Activated T-helper 1 cell treated with anti-CD3 and anti-CD28 coated beads, Interleukin-12 subunit alpha, Interleukin-12 subunit beta, Interleukin-2, Interleukin-4 antibody, amounts not matched to agents 30 ng/mL and 10 ng/mL and 1 ng/mL, durations not matched to agents 14 hours and 24 hours and 36 hours (primary cell): ENCODE measurements at regions not wholly inside any gene's neighbourhood (a gene's known extent, or its start where the extent isn't known, plus 50 kb on each side); places are given as distances from the start of the nearest gene placed in this dataset.
A peak's percentile ranks its signal among the peaks of the same experiment; 100 is the strongest.

Source experiments
- DNase-seq: peaks from one replicate; pipeline ENCODE4 v3.0.0; 2021; ENCODE audit warnings: low spot score
- H3K27ac Mint-ChIP-seq: one replicate; pipeline ENCODE4 v1.8.0; 2021; ENCODE audit warnings: mild to moderate bottlenecking, mixed read lengths
- H3K27me3 Mint-ChIP-seq: one replicate; pipeline ENCODE4 v1.8.0; 2022; ENCODE audit warnings: mild to moderate bottlenecking, moderate library complexity, mixed read lengths; ENCODE audit not compliant: insufficient read depth
- H3K36me3 Mint-ChIP-seq: one replicate; pipeline ENCODE4 v1.8.0; 2021; ENCODE audit warnings: low read depth, mixed read lengths
- H3K4me1 Mint-ChIP-seq: one replicate; pipeline ENCODE4 v1.8.0; 2021; ENCODE audit warnings: low read depth, mixed read lengths
- H3K4me3 Mint-ChIP-seq: one replicate; pipeline ENCODE4 v1.8.0; 2021; ENCODE audit warnings: mild to moderate bottlenecking, moderate library complexity, mixed read lengths
- H3K9me3 Mint-ChIP-seq: one replicate; pipeline ENCODE4 v1.8.0; 2021; ENCODE audit warnings: mixed read lengths
- intact Hi-C: fragments of 100-400 bp; cut with micrococcal nuclease; formaldehyde crosslinking; loops from one replicate; pipeline ENCODE4 v1.15.1; 2024

GRCh38 chr1:224510880-224511645 lies 76.5 kb upstream of the WDR26 start:
- Mint-ChIP-seq H3K4me1 (peaks cover 31% of the 10 kb centered on the region), H3K4me3 (no peak overlapping the region), H3K9me3 (no peaks in the 10 kb centered on the region), H3K27ac (no peak overlapping the region), H3K36me3 (peaks cover 3% of the 10 kb centered on the region), H3K27me3 (no peaks in the 10 kb centered on the region)
- intact Hi-C loops = loop anchor here (1.0 to 5.0 kb wide), 2 partner anchors 13 to 111 kb away; no protein-coding TSS in a partner anchor
- no peak for DNase-seq

DNA sequence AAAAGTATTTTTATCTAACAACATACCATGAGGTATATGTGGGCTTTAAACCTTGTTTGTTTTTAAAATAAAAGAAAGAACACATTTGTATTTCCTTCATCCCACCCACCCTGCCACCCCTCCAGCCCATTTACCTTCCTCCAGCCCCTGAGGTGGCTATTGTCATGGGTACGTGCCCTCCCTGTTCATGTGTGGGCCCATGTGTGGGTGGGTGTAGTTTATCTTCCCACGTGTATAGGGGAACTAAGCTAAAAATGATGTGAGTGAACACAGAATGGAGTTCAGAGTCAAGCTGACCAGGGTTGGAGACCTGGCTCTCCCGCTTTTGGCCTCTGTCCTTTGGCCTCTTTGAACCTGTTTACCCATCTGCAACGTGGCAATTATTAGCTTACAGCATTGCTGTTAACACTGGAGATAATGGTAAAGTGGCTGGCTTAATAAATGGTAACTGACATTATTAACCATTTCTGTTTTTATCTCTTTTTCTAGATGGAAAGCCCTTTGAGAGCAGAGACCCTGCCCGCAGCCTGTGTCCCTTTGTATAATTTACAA lies 78.1 kb upstream of the WDR26 start:
- Mint-ChIP-seq H3K27me3 (no peaks in the 10 kb centered on the region), H3K27ac (no peak overlapping the region), H3K36me3 (peaks cover 3% of the 10 kb centered on the region)

DNA sequence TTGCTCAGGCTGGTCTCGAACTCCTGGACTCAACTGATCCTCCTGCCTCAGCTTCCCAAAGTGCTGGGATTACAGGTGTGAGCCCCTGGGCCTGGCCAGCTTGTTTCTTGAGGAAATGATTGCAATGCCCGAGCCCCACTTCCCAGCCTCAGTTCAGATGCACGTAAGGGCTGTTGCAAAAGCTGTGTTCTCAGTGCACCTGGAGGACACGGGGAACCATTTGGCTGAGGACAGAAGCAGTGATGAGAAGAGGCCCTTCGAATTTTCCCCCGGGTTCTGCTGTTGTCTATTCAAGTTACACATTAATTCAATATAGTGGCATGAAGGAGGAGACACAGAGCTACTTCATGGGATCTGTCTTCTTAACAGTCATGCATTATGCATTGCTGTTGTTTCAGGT lies 78.8 kb upstream of the WDR26 start:
- DNase-seq = no peak
- H3K4me3 Mint-ChIP-seq = no peak overlapping the region
- H3K4me1 Mint-ChIP-seq = peaks cover 31% of the 10 kb centered on the region
- H3K27me3 Mint-ChIP-seq = no peaks in the 10 kb centered on the region
- peaks cover 3% of the 10 kb centered on the region for H3K36me3 Mint-ChIP-seq
- intact Hi-C loops = loop anchor here (1.0 to 5.0 kb wide), 4 partner anchors 109 to 409 kb away; no protein-coding TSS in a partner anchor
- H3K9me3 Mint-ChIP-seq = no peaks in the 10 kb centered on the region
- H3K27ac Mint-ChIP-seq = no peak overlapping the region

More for the DNA sequence above, 78.1 kb upstream of the WDR26 start:
- H3K4me3 Mint-ChIP-seq = no peak overlapping the region
- no peak for DNase-seq
- no peaks in the 10 kb centered on the region for H3K9me3 Mint-ChIP-seq
- intact Hi-C loops = loop anchor here (1.0 to 5.0 kb wide), 4 partner anchors 110 to 410 kb away; no protein-coding TSS in a partner anchor
- peaks cover 31% of the 10 kb centered on the region for H3K4me1 Mint-ChIP-seq

DNA sequence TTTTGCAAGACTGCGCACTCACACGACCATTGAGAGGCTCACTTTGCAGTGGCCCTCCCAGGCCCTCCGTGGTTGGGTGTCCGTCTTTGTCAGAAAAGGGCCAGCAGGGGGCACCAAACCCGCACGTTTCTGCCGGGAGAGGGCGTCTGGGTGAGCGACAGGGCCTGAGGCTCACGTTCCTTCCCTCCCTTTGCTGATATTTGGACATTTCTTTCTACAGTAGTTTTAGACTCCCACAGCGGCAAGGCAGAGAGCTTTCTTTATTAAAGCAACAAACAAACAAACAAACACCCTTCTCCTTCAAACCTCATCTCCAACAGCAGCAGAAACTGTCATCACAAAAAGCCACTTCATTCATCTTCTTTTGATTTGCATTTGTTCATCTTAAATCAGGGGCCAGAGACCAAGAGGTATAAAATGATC lies 79.2 kb upstream of the WDR26 start:
- DNase-seq = peak; percentile 71
- Mint-ChIP-seq H3K27ac (no peak overlapping the region), H3K36me3 (peaks cover 3% of the 10 kb centered on the region), H3K27me3 (no peaks in the 10 kb centered on the region), H3K4me1 (peaks cover 31% of the 10 kb centered on the region), H3K4me3 (no peak overlapping the region), H3K9me3 (no peaks in the 10 kb centered on the region)
- intact Hi-C loops = loop anchor here (1.0 to 5.0 kb wide), 4 partner anchors 109 to 409 kb away; no protein-coding TSS in a partner anchor

DNA sequence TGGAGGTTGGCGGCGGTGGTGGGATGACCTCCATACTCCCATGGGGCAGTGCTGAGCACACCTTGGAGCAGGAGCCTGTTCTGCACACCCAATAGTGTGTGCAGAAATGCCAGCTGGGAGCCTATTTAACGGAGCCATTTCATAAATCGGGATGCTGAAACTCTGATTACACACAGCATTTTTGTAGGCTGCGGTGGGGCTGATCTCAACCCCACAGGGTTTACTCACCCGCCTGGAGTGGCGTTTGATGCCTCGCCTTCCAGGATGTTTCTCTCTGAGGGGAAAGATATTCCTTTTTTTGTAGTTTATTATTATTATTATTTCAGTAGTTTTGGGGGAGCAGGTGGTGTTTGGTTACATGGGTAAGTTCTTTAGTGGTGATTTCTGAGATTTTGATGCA lies 82.6 kb upstream of the WDR26 start:
- intact Hi-C loops = no loop called here

DNA sequence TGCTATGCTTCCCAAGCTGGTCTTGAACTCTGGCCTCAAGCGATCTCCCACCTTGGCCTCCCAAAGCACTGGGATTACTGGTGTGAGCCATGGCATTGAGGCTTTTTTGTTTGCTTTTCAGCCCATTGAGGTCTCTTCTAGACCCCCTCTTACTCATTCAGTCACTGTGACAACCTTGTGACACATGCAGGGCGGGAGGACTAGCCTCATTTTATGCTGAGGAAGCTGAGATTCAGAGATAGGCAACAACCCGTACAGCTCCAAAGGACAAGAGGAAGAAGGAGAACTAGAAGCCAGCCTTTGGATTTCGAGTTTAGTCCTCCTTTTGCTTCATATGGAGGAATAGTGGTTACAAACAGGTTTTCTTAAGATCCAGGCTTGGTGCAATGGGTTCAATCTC lies 83.9 kb upstream of the WDR26 start:
- Mint-ChIP-seq H3K27ac (no peak overlapping the region), H3K27me3 (no peaks in the 10 kb centered on the region), H3K36me3 (peaks cover 3% of the 10 kb centered on the region), H3K4me1 (peaks cover 6% of the 10 kb centered on the region), H3K4me3 (no peak overlapping the region), H3K9me3 (no peaks in the 10 kb centered on the region)
- DNase-seq = no peak
- intact Hi-C loops = no loop called here

More for the DNA sequence above, 82.6 kb upstream of the WDR26 start:
- peaks cover 3% of the 10 kb centered on the region for H3K36me3 Mint-ChIP-seq
- H3K4me3 Mint-ChIP-seq = no peak overlapping the region
- no peak for DNase-seq
- peaks cover 8% of the 10 kb centered on the region for H3K4me1 Mint-ChIP-seq
- no peaks in the 10 kb centered on the region for H3K27me3 Mint-ChIP-seq
- H3K27ac Mint-ChIP-seq = no peak overlapping the region
- no peaks in the 10 kb centered on the region for H3K9me3 Mint-ChIP-seq

DNA sequence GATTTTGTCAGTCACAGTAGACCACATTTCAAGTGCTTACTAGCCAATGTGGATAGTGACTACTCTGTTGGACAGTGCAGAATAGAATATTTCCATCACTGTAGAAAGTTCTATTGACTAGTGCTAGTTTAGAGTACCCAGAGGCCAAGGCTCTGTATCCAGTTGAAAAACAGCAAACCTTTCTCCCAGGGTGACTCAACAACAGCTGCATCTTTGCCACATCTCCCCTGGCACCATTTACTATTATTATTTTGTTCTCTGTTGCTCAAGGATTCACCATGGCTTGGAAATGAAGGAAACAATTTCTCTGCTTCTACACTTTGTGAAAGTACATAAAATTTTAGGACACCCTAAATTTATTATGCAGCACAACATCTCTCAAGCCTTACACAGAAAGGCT lies 85.3 kb upstream of the WDR26 start:
- Mint-ChIP-seq H3K9me3 (no peaks in the 10 kb centered on the region), H3K27me3 (no peaks in the 10 kb centered on the region), H3K4me1 (no peaks in the 10 kb centered on the region), H3K4me3 (no peak overlapping the region), H3K36me3 (no peaks in the 10 kb centered on the region), H3K27ac (no peak overlapping the region)
- no peak for DNase-seq
- intact Hi-C loops = no loop called here

GRCh38 chr1:224520808-224521207 lies 86.2 kb upstream of the WDR26 start:
- no peaks in the 10 kb centered on the region for H3K9me3 Mint-ChIP-seq
- no peak for DNase-seq
- no peaks in the 10 kb centered on the region for H3K27me3 Mint-ChIP-seq
- H3K36me3 Mint-ChIP-seq = no peaks in the 10 kb centered on the region
- no peaks in the 10 kb centered on the region for H3K4me1 Mint-ChIP-seq
- H3K4me3 Mint-ChIP-seq = no peak overlapping the region
- no peak overlapping the region for H3K27ac Mint-ChIP-seq
- intact Hi-C loops = no loop called here

- Mint-ChIP-seq H3K27ac (no peak overlapping the region), H3K9me3 (no peaks in the 10 kb centered on the region), H3K27me3 (no peaks in the 10 kb centered on the region), H3K4me1 (no peaks in the 10 kb centered on the region), H3K36me3 (no peaks in the 10 kb centered on the region), H3K4me3 (no peak overlapping the region)
- intact Hi-C loops = no loop called here
- no peak for DNase-seq
Observed at GRCh38 chr1:224521904-224522734, 87.5 kb upstream of the WDR26 start.

GRCh38 chr1:224523676-224524075 lies 89.1 kb upstream of the WDR26 start:
- H3K36me3 Mint-ChIP-seq = no peaks in the 10 kb centered on the region
- no peak overlapping the region for H3K4me3 Mint-ChIP-seq
- H3K4me1 Mint-ChIP-seq = no peaks in the 10 kb centered on the region
- no peak for DNase-seq
- H3K9me3 Mint-ChIP-seq = no peaks in the 10 kb centered on the region
- H3K27ac Mint-ChIP-seq = no peak overlapping the region
- intact Hi-C loops = no loop called here
- H3K27me3 Mint-ChIP-seq = no peaks in the 10 kb centered on the region

DNA sequence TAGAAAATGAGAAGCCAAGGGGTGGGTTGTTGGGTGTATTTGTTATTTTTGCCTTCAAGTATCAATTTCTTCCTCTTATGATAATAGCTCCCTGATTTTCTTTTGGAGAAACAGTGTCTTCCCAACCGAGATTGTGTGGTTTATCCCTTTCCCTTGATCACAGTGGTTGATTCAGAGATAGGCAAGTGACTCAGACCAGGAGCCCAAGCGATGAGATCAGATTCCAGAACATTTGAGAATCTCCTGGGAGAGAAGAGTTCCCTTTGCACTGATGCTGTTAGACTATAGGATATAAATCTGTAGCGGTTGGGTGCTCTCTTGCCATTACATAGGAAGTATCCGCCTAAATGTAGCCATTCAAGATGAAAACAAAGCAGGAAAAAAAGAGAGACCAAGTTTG lies 90.1 kb upstream of the WDR26 start:
- no peak overlapping the region for H3K27ac Mint-ChIP-seq
- intact Hi-C loops = no loop called here
- H3K4me1 Mint-ChIP-seq = no peaks in the 10 kb centered on the region
- no peaks in the 10 kb centered on the region for H3K36me3 Mint-ChIP-seq
- H3K27me3 Mint-ChIP-seq = no peaks in the 10 kb centered on the region
- DNase-seq = no peak
- no peak overlapping the region for H3K4me3 Mint-ChIP-seq
- no peaks in the 10 kb centered on the region for H3K9me3 Mint-ChIP-seq

- no peak overlapping the region for H3K27ac Mint-ChIP-seq
- intact Hi-C loops = no loop called here
Observed at GRCh38 chr1:224525411-224526040, 90.6 kb upstream of the CNIH3 start.

More at GRCh38 chr1:224525411-224526040, 90.6 kb upstream of the CNIH3 start:
- Mint-ChIP-seq H3K4me1 (no peaks in the 10 kb centered on the region), H3K27me3 (no peaks in the 10 kb centered on the region), H3K4me3 (no peak overlapping the region), H3K36me3 (no peaks in the 10 kb centered on the region), H3K9me3 (no peaks in the 10 kb centered on the region)
- DNase-seq = no peak
